Left lung (tissue), 4 donors: ENCODE measurements at regions not wholly inside any gene's neighbourhood (a gene's known extent, or its start where the extent isn't known, plus 50 kb on each side); places are given as distances from the start of the nearest gene placed in this dataset.
"Not testable (repeated sequence)": the region's sequence is repeated elsewhere in the genome, so short reads cannot be mapped to it uniquely, and the experiment has no call there.

Source experiments
- ATAC-seq: fragments of 200-7000 bp; cut with Tn5 transposase; one replicate; pipeline ENCODE4 v1.9.1; 2020; ENCODE audit warnings: moderate library complexity
- DNase-seq, 4 donors: peaks; one replicate each; pipeline ENCODE4 v3.0.0-alpha.2; 2013 to 2020
- H3K27ac ChIP-seq, 2 donors: fragments of 200-600 bp; sonication (generic) in 1 of 2; one replicate each; pipeline versions ENCODE4 v1.5.0 to v1.8.0; 2020 to 2021
- H3K27me3 ChIP-seq, 2 donors: fragments of 200-600 bp; sonication (generic) in 1 of 2; one replicate each; pipeline versions ENCODE4 v1.5.0 to v1.8.0; 2020 to 2021
- H3K36me3 ChIP-seq, 2 donors: fragments of 200-600 bp; sonication (generic) in 1 of 2; one replicate each; pipeline versions ENCODE4 v1.5.0 to v1.8.0; 2020 to 2021
- H3K4me1 ChIP-seq, 2 donors: fragments of 200-600 bp; one replicate each; pipeline ENCODE4 v1.8.0; 2021
- H3K4me3 ChIP-seq, 2 donors: fragments of 200-600 bp; sonication (generic) in 1 of 2; one replicate each; pipeline versions ENCODE4 v1.5.0 to v1.8.0; 2020 to 2021; ENCODE audit warnings: mild to moderate bottlenecking in 1 of 2
- H3K9me3 ChIP-seq, 2 donors: fragments of 200-600 bp; sonication (generic) in 1 of 2; one replicate each; pipeline versions ENCODE4 v1.5.0 to v1.8.0; 2020 to 2021
- intact Hi-C, 2 donors: fragments of 100-400 bp; cut with DNase I; formaldehyde crosslinking; loops; one replicate each; pipeline versions ENCODE4 v1.11.2 to v1.14.2; 2022
- TF ChIP-seq, protein P1 (sequence below), 2 donors: fragments of 200-600 bp; sonication (generic) in 1 of 2; IDR thresholded peaks; one replicate each; pipeline versions ENCODE4 v1.5.0 to v1.8.0; 2021; ENCODE audit warnings: antibody characterized with exemption in 2 of 2
- donor health status: DM: no; HTN: yes; CAD: no.
- donor health status: DM: no; HTN: no; CAD: no.

- intact Hi-C loops: no loop called here
- Histone ChIP-seq H3K4me3 (no peak overlapping the region), H3K27me3 (no peaks in the 10 kb centered on the region), H3K36me3 (no peaks in the 10 kb centered on the region), H3K27ac (no peak overlapping the region), H3K4me1 (no peaks in the 10 kb centered on the region), H3K9me3 (no peaks in the 10 kb centered on the region)
- ATAC-seq (no peak), DNase-seq (no peak)
- TF ChIP-seq, protein P1, sequence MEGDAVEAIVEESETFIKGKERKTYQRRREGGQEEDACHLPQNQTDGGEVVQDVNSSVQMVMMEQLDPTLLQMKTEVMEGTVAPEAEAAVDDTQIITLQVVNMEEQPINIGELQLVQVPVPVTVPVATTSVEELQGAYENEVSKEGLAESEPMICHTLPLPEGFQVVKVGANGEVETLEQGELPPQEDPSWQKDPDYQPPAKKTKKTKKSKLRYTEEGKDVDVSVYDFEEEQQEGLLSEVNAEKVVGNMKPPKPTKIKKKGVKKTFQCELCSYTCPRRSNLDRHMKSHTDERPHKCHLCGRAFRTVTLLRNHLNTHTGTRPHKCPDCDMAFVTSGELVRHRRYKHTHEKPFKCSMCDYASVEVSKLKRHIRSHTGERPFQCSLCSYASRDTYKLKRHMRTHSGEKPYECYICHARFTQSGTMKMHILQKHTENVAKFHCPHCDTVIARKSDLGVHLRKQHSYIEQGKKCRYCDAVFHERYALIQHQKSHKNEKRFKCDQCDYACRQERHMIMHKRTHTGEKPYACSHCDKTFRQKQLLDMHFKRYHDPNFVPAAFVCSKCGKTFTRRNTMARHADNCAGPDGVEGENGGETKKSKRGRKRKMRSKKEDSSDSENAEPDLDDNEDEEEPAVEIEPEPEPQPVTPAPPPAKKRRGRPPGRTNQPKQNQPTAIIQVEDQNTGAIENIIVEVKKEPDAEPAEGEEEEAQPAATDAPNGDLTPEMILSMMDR (IDR thresholded peaks at IDR 0.05): no peak
Observed at GRCh38 chr17:14434506-14434905, 133.6 kb downstream of the HS3ST3B1 start.

DNA sequence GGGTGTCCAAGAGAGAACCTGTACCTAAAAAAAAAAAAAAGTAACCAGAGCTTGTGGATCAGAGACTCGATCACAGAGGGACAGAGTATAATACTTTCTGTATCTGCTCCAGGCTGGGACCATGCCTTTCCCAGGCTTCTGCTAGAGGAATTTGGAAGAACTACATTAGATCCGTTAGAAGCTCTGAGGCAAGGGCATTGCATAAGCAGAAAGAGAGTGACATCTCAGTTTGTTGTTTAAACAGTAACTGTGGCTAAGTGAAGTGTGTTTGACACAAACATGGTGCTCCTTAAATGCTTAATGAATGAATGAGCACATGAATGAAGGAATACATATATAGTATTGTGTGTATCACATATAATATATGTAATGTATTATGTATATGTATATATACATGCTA, 131.2 kb downstream of the HS3ST3B1 start:
- intact Hi-C loops: no loop called here
- H3K27me3 ChIP-seq: no peaks in the 10 kb centered on the region
- peak in 2 of 4 donors; percentile 57 to 74 for DNase-seq
- no peak overlapping the region for H3K27ac ChIP-seq
- TF ChIP-seq, protein P1 (IDR thresholded peaks at IDR 0.05): no peak
- ATAC-seq: no peak
- no peaks in the 10 kb centered on the region for H3K4me1 ChIP-seq
- no peaks in the 10 kb centered on the region for H3K9me3 ChIP-seq
- H3K36me3 ChIP-seq: no peaks in the 10 kb centered on the region
- no peak overlapping the region for H3K4me3 ChIP-seq

DNA sequence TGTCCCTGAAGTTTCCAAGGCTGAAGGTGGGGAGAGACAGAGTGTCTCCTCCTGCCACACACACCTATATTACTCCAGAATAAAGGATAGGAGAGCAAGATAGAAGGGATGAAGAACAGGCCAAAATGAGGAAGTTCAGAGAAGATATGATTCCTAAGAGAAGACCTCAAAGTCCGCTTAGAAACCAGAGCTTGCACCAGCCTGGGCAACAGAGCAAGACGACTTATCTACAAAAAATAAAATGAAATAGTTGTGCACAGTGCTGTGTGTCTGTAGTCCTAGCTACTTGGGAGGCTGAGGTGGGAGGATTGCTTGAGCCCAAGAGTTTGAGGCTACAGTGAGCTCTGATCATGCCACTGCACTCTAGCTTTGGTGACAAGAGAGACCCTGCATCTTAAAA, 128.2 kb downstream of the HS3ST3B1 start:
- TF ChIP-seq, protein P1 (IDR thresholded peaks at IDR 0.05): no peak

GRCh38 chr17:14428648-14429029, 127.8 kb downstream of the HS3ST3B1 start:
- no peak overlapping the region for H3K27ac ChIP-seq
- TF ChIP-seq, protein P1 (IDR thresholded peaks at IDR 0.05): no peak
- DNase-seq (no peak), ATAC-seq (no peak)
- intact Hi-C loops: no loop called here
- no peaks in the 10 kb centered on the region for H3K36me3 ChIP-seq
- no peaks in the 10 kb centered on the region for H3K9me3 ChIP-seq
- H3K4me3 ChIP-seq: no peak overlapping the region
- H3K4me1 ChIP-seq: no peaks in the 10 kb centered on the region
- H3K27me3 ChIP-seq: no peaks in the 10 kb centered on the region

More for the DNA sequence above, 128.2 kb downstream of the HS3ST3B1 start:
- Histone ChIP-seq H3K4me3 (no peak overlapping the region), H3K27me3 (no peaks in the 10 kb centered on the region), H3K4me1 (no peaks in the 10 kb centered on the region), H3K9me3 (no peaks in the 10 kb centered on the region), H3K36me3 (no peaks in the 10 kb centered on the region), H3K27ac (no peak overlapping the region)
- intact Hi-C loops: no loop called here
- DNase-seq: no peak
- no peak for ATAC-seq

DNA sequence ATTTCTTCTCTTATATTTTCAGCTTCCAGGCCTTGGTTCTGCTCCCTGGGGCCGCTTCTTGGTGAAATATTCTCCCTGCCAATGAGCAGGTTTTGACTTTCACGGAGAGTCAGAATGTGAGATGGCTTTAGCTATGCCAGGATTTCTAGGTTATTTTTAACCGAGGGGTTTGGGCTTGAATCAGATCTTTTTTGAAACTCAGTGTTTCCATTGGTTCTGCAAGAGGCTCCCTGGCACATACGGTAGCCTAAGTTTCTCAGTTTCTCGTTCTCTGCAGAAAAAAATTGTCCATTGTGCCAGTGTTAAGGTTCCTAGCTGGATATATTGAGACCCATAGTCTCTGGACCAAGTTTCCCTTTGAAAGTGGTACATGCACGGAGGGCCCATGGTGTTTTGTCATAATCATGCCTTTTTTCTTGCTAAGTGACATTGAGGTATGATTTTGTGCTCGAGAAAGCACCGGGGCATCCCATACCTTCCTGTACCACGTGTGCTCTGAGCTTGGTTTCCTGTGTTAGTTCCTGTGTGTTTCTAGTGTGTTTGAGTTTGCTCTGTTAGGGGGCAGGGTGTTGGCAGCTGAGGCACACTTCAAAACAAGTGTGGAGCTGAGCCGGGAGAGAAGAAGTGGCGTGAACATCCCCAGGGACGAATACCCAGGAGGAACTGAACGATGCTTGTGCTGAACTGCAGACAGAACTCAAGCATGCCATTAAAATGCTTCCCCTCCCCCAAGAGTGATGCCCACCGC, 127.2 kb downstream of the HS3ST3B1 start:
- Histone ChIP-seq H3K4me3 (no peak overlapping the region), H3K9me3 (no peaks in the 10 kb centered on the region), H3K4me1 (no peaks in the 10 kb centered on the region), H3K27ac (no peak overlapping the region), H3K36me3 (no peaks in the 10 kb centered on the region), H3K27me3 (no peaks in the 10 kb centered on the region)
- intact Hi-C loops: no loop called here
- ATAC-seq: peak; percentile 44
- DNase-seq: no peak
- TF ChIP-seq, protein P1 (IDR thresholded peaks at IDR 0.05): no peak

GRCh38 chr17:14423156-14423555, 122.3 kb downstream of the HS3ST3B1 start:
- ATAC-seq, intact Hi-C loops, H3K27me3 ChIP-seq, H3K9me3 ChIP-seq, H3K36me3 ChIP-seq, H3K27ac ChIP-seq, H3K4me3 ChIP-seq, DNase-seq, H3K4me1 ChIP-seq: not testable (repeated sequence)
